Stimulated activated CD4-positive, alpha-beta T cell treated with anti-CD3 and anti-CD28 coated beads, Interleukin-4, amount 100 ng/mL, for 48 hours (primary cell): ENCODE measurements at regions not wholly inside any gene's neighbourhood (a gene's known extent, or its start where the extent isn't known, plus 50 kb on each side); places are given as distances from the start of the nearest gene placed in this dataset.

Experiments used
- DNase-seq, 2 donors: peaks; one replicate each; pipeline ENCODE4 v3.0.0-alpha.2; 2020; ENCODE audit warnings: low read depth in 2 of 2

GRCh38 chr1:84759756-84760155, 69.5 kb upstream of the SSX2IP start:
- DNase-seq, result no peak

GRCh38 chr1:84758968-84759491, 68.8 kb upstream of the SSX2IP start:
- peak in 1 of 2 donors; percentile 7 for DNase-seq

GRCh38 chr1:84758476-84758875, 68.2 kb upstream of the SSX2IP start:
- DNase-seq, result no peak

GRCh38 chr1:84757301-84757700, 67.0 kb upstream of the SSX2IP start:
- DNase-seq, result no peak

- no peak for DNase-seq
Observed at GRCh38 chr1:84756455-84757082, 66.3 kb upstream of the SSX2IP start.

- DNase-seq, result no peak
Observed at GRCh38 chr1:84756001-84756400, 65.7 kb upstream of the SSX2IP start.

- no peak for DNase-seq
Observed at GRCh38 chr1:84755216-84755615, 65.0 kb upstream of the SSX2IP start.

- DNase-seq, result no peak
Observed at GRCh38 chr1:84754386-84754703, 64.1 kb upstream of the SSX2IP start.

- peak; percentile 57 to 69 for DNase-seq
Observed at GRCh38 chr1:84753516-84754385, 63.5 kb upstream of the SSX2IP start.

- DNase-seq, result no peak
Observed at GRCh38 chr1:84750110-84750730, 60.0 kb upstream of the SSX2IP start.

GRCh38 chr1:84749427-84749826, 59.2 kb upstream of the SSX2IP start:
- DNase-seq, result no peak

- DNase-seq, result no peak
Observed at GRCh38 chr1:84748364-84748763, 58.1 kb upstream of the SSX2IP start.

- DNase-seq, result no peak
Observed at GRCh38 chr1:84745857-84746256, 55.6 kb upstream of the SSX2IP start.

- DNase-seq, result no peak
Observed at GRCh38 chr1:84743896-84744295, 53.6 kb upstream of the SSX2IP start.

- DNase-seq, result peak in 1 of 2 donors; percentile 19
Observed at GRCh38 chr1:84742653-84743052, 52.4 kb upstream of the SSX2IP start.

GRCh38 chr1:84740050-84740714, 49.9 kb upstream of the SSX2IP start:
- no peak for DNase-seq
